ENCODE measurements at regions not wholly inside any gene's neighbourhood (a gene's known extent, or its start where the extent isn't known, plus 50 kb on each side); places are given as distances from the start of the nearest gene placed in this dataset.

GRCh38 chr15:47292638-47293190 is 424.6 kb upstream of the SEMA6D start:
- DNase-seq: no peak

GRCh38 chr15:47293466-47294162 is 423.7 kb upstream of the SEMA6D start:
- DNase-seq: no peak

- no peak for DNase-seq
Measured at GRCh38 chr15:47294765-47295259, 422.5 kb upstream of the SEMA6D start.

GRCh38 chr15:47296881-47297280 is 420.4 kb upstream of the SEMA6D start:
- DNase-seq: no peak

GRCh38 chr15:47299846-47300434 is 417.4 kb upstream of the SEMA6D start:
- DNase-seq: no peak

GRCh38 chr15:47300596-47300995 is 416.7 kb upstream of the SEMA6D start:
- no peak for DNase-seq

GRCh38 chr15:47301481-47301880 is 415.8 kb upstream of the SEMA6D start:
- no peak for DNase-seq

- DNase-seq: no peak
Measured at GRCh38 chr15:47304656-47305055, 412.6 kb upstream of the SEMA6D start.

GRCh38 chr15:47312161-47312560 is 405.1 kb upstream of the SEMA6D start:
- no peak for DNase-seq

GRCh38 chr15:47326410-47327333 is 390.6 kb upstream of the SEMA6D start:
- DNase-seq: no peak

GRCh38 chr15:47331829-47332393 is 385.4 kb upstream of the SEMA6D start:
- no peak for DNase-seq

- no peak for DNase-seq
Measured at GRCh38 chr15:47332481-47332880, 384.8 kb upstream of the SEMA6D start.

GRCh38 chr15:47333734-47334133 is 383.6 kb upstream of the SEMA6D start:
- DNase-seq: no peak

GRCh38 chr15:47334805-47335535 is 382.3 kb upstream of the SEMA6D start:
- no peak for DNase-seq

GRCh38 chr15:47337106-47337505 is 380.2 kb upstream of the SEMA6D start:
- no peak for DNase-seq

- no peak for DNase-seq
Measured at GRCh38 chr15:47337836-47338235, 379.5 kb upstream of the SEMA6D start.

GRCh38 chr15:47338771-47339170 is 378.5 kb upstream of the SEMA6D start:
- DNase-seq: no peak

- DNase-seq: no peak
Measured at GRCh38 chr15:47339800-47340570, 377.3 kb upstream of the SEMA6D start.

GRCh38 chr15:47340571-47340920 is 376.8 kb upstream of the SEMA6D start:
- no peak for DNase-seq

GRCh38 chr15:47349179-47349578 is 368.1 kb upstream of the SEMA6D start:
- DNase-seq: no peak

GRCh38 chr15:47351501-47351900 is 365.8 kb upstream of the SEMA6D start:
- no peak for DNase-seq

All from T1000 (cell line).